Loucy (cell line): ENCODE measurements at regions not wholly inside any gene's neighbourhood (a gene's known extent, or its start where the extent isn't known, plus 50 kb on each side); places are given as distances from the start of the nearest gene placed in this dataset.

Experiments
- EZH2phosphoT487 ChIP-seq: fragments of 200-600 bp; IDR thresholded peaks from 2 replicates; pipeline ENCODE4 v1.6.1; 2018; ENCODE audit warnings: antibody characterized with exemption, mild to moderate bottlenecking, moderate library complexity, borderline replicate concordance
- TF ChIP-seq, protein P1 (sequence below): fragments of 200-600 bp; sonication (generic); conservative IDR thresholded peaks from 2 replicates; pipeline ENCODE4 v1.5.1; 2014; ENCODE audit warnings: mild to moderate bottlenecking, antibody characterized with exemption, low read length

DNA sequence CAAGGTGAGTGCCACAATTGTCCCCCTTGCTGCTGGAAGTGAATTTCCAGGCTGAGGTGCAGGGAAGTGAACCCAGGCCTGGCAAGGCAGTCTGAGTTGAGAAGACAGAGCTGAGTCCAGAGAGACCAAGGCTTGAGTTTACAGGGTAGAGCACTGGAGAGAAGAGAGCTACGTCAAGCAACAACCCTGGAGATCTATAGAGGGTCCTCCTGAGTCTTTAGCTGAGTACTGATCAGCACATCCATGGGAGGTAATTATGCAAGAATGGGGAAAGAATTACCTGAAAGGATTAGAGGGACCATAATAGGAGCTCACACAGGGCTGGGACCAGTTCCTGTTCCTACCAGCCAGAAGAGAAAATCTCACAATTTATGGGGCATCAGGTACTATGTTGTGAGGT lies 190.7 kb downstream of the NEDD1 start:
- TF ChIP-seq, protein P1, sequence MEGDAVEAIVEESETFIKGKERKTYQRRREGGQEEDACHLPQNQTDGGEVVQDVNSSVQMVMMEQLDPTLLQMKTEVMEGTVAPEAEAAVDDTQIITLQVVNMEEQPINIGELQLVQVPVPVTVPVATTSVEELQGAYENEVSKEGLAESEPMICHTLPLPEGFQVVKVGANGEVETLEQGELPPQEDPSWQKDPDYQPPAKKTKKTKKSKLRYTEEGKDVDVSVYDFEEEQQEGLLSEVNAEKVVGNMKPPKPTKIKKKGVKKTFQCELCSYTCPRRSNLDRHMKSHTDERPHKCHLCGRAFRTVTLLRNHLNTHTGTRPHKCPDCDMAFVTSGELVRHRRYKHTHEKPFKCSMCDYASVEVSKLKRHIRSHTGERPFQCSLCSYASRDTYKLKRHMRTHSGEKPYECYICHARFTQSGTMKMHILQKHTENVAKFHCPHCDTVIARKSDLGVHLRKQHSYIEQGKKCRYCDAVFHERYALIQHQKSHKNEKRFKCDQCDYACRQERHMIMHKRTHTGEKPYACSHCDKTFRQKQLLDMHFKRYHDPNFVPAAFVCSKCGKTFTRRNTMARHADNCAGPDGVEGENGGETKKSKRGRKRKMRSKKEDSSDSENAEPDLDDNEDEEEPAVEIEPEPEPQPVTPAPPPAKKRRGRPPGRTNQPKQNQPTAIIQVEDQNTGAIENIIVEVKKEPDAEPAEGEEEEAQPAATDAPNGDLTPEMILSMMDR = no peak
- no peak for TF ChIP-seq EZH2phosphoT487
